HG02981 (cell line): ENCODE measurements at regions not wholly inside any gene's neighbourhood (a gene's known extent, or its start where the extent isn't known, plus 50 kb on each side); places are given as distances from the start of the nearest gene placed in this dataset.
A peak's percentile ranks its signal among the peaks of the same experiment; 100 is the strongest.

Source experiments
- ATAC-seq: cut with Tn5 transposase; IDR thresholded peaks from one replicate; pipeline ENCODE4 v1.9.1; 2021; ENCODE audit warnings: mild to moderate bottlenecking, moderate library complexity; ENCODE audit not compliant: unreplicated experiment

DNA sequence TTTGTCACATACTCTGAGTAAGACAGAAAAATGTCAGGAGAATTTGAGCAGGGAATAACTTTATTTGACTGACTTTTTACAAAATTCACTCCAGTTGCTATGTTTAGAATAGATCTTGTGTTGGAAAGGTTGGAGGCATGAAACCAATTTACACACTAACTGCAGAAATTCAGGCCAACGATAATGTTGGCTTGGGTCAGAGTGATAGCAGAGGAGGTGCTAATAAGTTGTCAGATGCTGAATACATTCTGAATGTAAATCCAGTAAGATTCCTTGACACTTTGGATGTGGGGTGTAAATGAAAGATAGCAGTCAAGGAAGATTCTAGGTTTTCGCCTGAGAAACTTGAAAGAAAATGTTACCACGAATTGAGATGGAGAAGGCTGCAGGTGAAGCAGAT, 502.5 kb upstream of the GHITM start:
- ATAC-seq = no peak

DNA sequence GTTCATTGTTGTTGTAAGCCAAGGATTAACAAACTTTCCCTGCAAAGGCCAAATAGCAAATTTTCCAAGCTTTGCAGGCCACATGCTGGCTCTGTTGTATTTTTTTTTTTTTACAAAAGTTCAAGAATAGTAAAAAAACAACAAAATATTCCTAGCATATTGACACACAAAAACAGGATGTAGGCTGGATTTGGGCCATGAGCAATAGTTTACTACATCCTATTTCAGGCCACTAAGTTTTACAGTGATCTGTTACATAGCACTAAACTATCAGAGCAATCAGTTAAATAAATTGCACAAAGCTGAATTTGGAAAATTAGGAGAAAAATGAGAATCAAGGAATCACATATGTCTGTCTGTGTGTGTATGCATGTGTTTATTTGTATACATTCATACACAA, 491.8 kb upstream of the GHITM start:
- ATAC-seq = no peak

DNA sequence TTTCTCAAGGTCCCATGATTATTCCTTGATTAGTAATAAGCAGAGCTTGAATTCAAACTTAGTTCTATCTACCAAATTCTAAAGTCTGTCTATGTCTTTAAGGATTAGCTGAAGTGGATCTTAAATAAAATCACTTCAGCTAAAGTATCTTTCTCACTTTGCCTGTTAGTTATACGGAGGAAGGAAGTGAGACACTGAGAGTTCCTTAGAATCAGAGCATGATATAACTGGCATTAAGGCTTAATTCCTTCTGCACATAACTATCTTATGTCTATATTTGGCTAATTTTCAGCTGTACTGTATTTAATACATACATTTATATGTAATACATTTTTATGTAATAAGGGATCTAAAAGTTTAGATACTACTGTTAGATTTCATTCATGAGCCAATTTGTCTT, 491.1 kb upstream of the GHITM start:
- ATAC-seq = no peak

DNA sequence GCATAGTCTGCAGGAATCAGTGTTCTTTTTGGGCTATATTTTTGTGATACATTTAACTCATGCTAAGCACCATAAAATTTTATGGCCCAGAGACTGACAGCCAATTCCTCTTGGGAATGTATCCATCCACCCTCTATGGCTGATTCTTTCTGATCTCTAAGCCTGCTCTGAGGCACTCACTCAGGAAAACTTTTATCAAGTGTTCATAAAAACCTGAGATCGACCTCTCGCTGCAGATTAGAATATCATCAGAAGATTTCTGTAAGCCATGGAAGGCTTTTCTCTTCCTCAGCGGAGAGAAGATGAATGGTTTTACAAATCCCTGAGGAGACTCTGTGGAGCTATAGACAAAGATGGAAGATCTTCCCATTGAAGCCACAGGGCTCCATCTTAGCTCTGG, 489.8 kb upstream of the GHITM start:
- ATAC-seq = no peak

- no peak for ATAC-seq
These were observed 484.6 kb upstream of the GHITM start for GRCh38 chr10:83654689-83655088.

DNA sequence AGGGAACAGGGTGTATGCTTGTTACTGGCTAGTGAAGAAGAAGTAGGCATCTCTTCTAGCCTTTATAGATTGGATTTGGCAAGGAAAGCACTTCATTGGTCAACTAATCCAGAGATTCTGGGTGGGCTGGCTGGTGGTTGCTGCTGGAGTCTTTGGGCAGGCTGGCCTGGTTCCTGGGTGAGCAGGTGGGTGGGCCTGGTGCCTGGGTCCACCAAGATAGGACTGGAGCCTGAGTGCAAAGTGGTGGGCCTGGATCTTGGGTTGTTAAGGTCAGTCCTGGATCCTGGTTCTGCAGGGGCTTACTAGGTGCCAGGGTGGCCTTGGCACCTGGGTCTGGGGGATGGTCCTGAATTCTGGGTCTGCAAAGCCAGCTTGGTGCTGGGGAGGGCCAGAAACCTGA, 482.4 kb upstream of the GHITM start:
- no peak for ATAC-seq

- ATAC-seq = no peak
These were observed 481.8 kb upstream of the GHITM start for GRCh38 chr10:83657487-83657886.

DNA sequence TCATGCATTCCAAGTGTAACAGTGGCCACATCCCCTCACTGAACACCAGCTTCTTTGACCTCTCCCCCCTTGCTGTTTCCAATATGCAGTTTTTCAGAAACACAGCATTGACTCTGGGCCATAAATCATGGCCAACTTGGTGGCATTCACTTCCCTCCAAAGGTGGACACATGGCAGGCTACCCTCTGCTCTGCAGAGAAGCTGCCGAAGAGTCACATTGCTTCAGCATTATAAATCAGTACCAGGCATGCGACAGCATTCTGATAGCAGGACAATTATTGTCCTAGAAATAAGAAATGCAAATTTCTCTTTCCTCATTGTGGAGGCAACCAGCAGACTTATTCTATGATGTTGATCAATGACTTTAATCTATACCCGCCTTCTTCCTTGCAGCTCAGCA, 475.4 kb upstream of the GHITM start:
- ATAC-seq = no peak

DNA sequence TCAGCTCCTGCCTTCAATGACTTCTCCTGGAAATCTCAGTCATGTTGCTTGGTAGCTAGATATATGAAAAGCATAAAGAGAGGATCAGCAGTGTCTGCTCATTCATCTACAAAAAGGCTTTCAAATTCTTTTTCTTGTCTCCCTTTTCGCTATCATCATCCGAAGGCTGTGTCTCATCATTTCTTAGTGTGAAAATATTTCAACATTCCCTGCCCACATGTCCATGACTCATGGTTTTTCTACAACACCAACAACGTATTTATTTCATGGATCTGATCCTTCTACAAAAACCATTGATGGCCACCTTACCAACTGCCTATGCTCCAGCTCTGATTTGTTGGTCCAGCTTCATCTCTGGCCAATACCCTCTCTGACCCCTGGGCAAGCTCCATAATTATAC, 472.5 kb upstream of the GHITM start:
- ATAC-seq = no peak

DNA sequence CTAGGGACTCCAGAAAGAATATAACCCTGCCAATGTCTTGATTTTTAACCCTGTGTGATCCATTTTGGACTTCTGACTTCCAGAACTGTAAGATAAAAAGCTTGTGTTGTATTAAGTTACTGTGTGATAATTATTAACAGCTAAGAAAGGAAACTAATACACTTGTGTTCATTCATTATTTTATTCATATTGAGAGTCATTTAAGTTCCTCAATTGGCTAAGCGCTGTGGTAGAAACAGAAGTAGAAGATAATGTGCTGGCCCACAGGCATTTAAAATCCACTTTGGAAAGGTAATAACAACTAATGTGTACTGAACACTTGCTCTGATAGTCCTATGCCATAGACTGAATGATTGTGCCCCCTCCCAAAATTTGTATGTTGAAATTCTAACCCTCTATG, 471.7 kb upstream of the GHITM start:
- peak; percentile 52 for ATAC-seq

DNA sequence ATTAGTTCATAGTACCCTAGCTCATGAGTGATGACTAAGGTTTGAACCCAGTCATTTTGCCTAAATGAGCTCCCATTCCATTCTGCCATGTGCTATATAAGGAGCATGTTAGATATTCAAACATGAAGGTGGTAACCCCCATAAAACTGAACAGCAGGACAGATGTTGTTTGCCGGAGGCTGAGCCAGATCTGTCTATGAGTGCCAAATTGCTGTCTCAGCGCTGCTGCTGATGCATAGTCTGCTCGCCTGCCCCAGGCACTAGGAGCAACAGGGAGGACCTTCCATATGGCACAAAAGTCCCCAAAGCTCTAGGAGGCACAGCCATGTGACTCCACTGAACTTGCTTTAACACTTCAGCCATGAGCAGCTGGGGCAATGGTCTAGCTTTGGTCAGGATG, 466.0 kb upstream of the GHITM start:
- ATAC-seq = no peak

- ATAC-seq = peak; percentile 24
These were observed 461.5 kb upstream of the GHITM start for GRCh38 chr10:83677795-83678194.

- ATAC-seq = peak; percentile 24
These were observed 460.5 kb upstream of the GHITM start for GRCh38 chr10:83678850-83679249.

GRCh38 chr10:83680470-83680891, 458.8 kb upstream of the GHITM start:
- ATAC-seq = peak; percentile 96

- ATAC-seq = no peak
These were observed 456.9 kb upstream of the GHITM start for GRCh38 chr10:83682414-83682813.

DNA sequence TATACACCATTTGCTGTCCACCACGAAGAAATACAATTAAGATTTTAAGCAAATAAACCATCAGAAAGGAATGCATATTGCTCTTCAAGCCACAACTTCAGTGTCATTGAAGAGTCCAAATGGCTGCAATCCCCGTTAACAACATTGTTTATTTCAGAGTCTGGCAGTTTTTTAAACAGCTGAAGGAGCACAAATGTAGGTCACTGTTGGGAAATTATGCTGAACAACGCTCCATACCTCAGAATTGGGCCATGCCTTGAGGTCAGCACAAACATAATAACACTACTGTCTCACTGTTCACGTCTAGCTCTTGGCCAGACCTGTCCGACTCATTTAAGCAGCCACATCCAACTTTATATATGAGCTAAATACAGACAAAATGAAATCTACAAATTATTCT, 453.9 kb upstream of the GHITM start:
- no peak for ATAC-seq

DNA sequence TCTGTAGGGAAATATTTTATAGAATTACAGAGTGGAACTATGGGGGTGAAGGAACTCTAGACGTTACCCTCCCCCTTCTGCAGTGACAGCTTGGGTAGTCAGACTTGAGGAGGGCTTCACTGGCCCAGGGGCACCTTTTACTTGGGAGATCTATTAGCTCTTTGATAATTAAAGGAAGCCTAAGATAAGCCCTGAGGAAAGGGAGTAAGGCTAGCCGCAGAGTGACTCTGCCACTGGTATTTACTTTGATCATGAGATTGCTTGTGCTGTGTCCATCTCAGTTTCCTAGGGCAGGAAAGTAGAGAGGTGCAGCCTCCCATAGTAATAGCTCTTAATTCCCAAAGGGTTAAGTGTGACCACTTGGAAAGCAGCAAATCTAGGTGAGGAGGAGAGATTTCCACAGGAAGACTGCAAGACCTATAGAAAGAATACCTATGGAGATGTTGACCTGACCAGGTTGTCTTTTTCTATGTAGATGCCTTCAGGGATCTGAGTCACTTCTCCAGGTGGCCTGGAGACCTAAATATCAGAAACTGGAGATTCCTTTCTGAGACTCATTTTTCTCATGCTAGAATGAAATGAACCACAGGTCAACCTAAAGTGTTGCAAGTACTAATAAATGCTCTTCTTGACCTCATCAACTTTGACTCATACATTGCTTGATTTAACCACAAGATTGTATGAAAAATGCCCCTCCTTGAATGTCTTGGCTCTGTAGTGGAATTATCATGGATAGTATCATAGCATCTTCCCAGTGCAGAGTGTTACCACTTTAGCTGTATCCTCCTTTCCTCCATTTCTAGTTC, 447.3 kb upstream of the GHITM start:
- ATAC-seq = no peak

- no peak for ATAC-seq
These were observed 440.4 kb upstream of the GHITM start for GRCh38 chr10:83698899-83699298.

- ATAC-seq = no peak
These were observed 437.5 kb upstream of the GHITM start for GRCh38 chr10:83701799-83702198.

GRCh38 chr10:83702731-83703130, 436.6 kb upstream of the GHITM start:
- ATAC-seq = no peak

DNA sequence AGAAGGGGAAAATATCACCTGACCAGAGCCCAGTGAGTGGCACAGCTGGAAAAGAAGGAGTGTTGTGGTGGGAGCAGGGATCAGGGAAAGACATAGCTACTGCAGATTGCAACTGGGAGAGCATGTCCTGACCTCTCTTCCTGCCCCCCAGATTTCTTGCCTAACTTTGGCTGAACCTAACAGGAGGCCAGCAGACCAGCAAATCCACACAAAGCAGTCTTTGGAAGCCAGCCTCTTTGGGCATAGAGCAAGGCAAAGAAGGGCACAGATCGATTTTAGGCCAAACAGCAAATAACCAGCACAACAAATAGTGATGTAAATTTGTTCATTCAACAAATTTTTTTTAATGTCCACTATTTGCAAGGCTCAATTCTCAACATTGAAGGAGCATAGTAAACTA, 433.2 kb upstream of the GHITM start:
- ATAC-seq = no peak

DNA sequence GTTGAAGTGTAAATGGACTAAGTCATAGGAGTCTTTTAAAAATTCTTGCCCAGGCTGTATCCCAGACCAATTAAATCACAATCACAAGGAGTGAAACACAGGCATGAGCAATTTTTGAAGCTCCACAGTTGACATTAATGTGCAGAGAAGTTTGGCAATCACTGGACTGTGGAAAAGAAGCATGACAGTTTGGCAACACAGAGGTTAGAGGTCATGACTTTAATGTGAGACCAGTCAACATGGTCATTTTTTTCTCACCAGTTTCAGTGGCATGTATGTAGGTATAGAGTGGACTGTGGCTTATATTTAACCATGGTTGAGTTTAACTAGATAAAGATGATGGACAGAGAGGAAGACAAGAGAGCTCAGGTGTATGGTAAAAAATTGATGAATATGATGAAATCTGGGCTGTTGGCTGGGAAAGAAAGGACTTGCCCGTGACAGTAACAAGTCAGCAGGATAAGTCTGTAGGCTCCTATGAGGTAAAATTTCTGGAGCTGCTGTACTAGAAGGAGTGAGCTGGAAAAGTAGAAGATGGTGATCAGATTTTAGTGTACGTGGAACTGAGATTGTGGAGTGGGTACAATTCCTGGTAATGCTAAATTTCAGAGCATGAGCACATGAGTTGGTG, 432.2 kb upstream of the GHITM start:
- no peak for ATAC-seq

DNA sequence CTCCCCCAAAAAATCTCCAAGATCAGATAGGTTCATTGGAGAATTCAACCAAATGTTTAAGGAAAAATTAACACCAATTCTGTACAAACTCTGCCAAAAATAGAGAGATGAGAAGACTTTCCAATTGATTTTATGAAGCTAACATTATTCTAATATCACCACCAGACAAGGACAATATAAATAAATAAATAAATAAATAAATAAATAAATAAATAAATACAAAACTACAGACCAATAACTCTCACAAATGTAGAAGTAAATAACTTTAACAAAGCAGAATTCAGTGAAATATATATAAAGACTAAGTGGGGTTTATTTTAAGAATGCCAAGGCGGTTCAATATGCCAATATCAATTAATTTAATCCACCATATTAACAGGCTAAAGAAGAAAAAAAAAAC, 425.9 kb upstream of the GHITM start:
- no peak for ATAC-seq
